ENCODE measurements at regions not wholly inside any gene's neighbourhood (a gene's known extent, or its start where the extent isn't known, plus 50 kb on each side); places are given as distances from the start of the nearest gene placed in this dataset.

DNA sequence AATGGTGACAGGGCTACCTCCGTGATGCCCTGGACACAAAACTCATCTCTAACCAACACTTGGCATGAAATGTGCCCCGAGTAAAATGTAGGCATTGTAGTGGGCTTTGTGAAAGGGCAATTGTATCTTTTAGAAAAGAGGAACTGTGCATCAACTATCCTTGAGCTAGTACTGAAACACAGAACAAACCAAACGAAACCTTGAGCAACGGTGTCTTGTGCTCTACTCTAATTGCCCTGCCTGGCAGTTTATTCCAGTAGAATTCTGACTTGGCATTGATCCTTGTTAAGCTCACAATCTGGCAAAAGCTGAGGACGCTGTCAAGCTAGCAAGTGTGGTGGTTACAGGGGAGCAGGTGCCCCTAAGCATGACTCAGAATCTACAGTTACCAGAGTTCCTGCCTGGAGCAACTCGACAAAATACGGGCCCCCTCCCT lies 707.1 kb upstream of the SPRY2 start:
- H3K27ac ChIP-seq (ENCODE audit: low read length), result no peak overlapping the region
- H3F3A ChIP-seq (ENCODE audit: low read length, unreplicated experiment), result no peaks in the 10 kb centered on the region
- TF ChIP-seq, protein P1, sequence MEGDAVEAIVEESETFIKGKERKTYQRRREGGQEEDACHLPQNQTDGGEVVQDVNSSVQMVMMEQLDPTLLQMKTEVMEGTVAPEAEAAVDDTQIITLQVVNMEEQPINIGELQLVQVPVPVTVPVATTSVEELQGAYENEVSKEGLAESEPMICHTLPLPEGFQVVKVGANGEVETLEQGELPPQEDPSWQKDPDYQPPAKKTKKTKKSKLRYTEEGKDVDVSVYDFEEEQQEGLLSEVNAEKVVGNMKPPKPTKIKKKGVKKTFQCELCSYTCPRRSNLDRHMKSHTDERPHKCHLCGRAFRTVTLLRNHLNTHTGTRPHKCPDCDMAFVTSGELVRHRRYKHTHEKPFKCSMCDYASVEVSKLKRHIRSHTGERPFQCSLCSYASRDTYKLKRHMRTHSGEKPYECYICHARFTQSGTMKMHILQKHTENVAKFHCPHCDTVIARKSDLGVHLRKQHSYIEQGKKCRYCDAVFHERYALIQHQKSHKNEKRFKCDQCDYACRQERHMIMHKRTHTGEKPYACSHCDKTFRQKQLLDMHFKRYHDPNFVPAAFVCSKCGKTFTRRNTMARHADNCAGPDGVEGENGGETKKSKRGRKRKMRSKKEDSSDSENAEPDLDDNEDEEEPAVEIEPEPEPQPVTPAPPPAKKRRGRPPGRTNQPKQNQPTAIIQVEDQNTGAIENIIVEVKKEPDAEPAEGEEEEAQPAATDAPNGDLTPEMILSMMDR (conservative IDR thresholded peaks at IDR 0.05; ENCODE audit: low read depth, low read length), result no peak
- no peak for TF ChIP-seq EZH2phosphoT487 (IDR thresholded peaks at IDR 0.05; ENCODE audit: borderline replicate concordance, low read length)
- TF ChIP-seq EZH2 (IDR thresholded peaks at IDR 0.05; ENCODE audit: low read length, unreplicated experiment), result no peak
- no peaks in the 10 kb centered on the region for H3K27me3 ChIP-seq (ENCODE audit: low read length)
- no peak overlapping the region for H3K4me3 ChIP-seq (ENCODE audit: low read length)
- H2AFZ ChIP-seq (ENCODE audit: low read length), result no peak overlapping the region
- no peaks in the 10 kb centered on the region for H3K4me1 ChIP-seq (ENCODE audit: insufficient read depth, low read length)
- no peak for ATAC-seq
- no peak for DNase-seq
- no peaks in the 10 kb centered on the region for H3K9me2 ChIP-seq (replicated peaks; ENCODE audit: low read length)
- no peaks in the 10 kb centered on the region for H3K79me2 ChIP-seq (ENCODE audit: low read length)
- H4K20me1 ChIP-seq (ENCODE audit: low read length), result no peaks in the 10 kb centered on the region
- no TSS peak for BruUV-seq (replicated peaks)
- ChIA-PET POLR2A (ENCODE audit: unreplicated experiment) (no interaction called here), CTCF (interaction anchor here (0.5 kb wide), 1 partner anchor 30 kb away, joined by 3 read pairs; no protein-coding TSS in a partner anchor)
- no peaks in the 10 kb centered on the region for H3K9me3 ChIP-seq (ENCODE audit: low read length)
- H3K36me3 ChIP-seq (ENCODE audit: low read depth, low read length), result no peaks in the 10 kb centered on the region
- no peak overlapping the region for H3K9ac ChIP-seq (ENCODE audit: low read length)
- intact Hi-C loops (cut with micrococcal nuclease), result no loop called here
- H3K4me2 ChIP-seq (ENCODE audit: low read length), result no peak overlapping the region

GRCh38 chr13:81041761-81042160 lies 700.8 kb upstream of the SPRY2 start:
- Histone ChIP-seq H2AFZ (ENCODE audit: low read length) (no peak overlapping the region), H3K4me1 (ENCODE audit: insufficient read depth, low read length) (no peaks in the 10 kb centered on the region), H3K9ac (ENCODE audit: low read length) (no peak overlapping the region), H3K4me2 (ENCODE audit: low read length) (no peak overlapping the region), H3K9me3 (ENCODE audit: low read length) (peaks cover 4% of the 10 kb centered on the region; the same call in 1 of the 2 replicates), H3K27ac (ENCODE audit: low read length) (no peak overlapping the region), H3K79me2 (ENCODE audit: low read length) (no peaks in the 10 kb centered on the region), H3K9me2 (replicated peaks; ENCODE audit: low read length) (no peaks in the 10 kb centered on the region), H3K36me3 (ENCODE audit: low read depth, low read length) (no peaks in the 10 kb centered on the region), H4K20me1 (ENCODE audit: low read length) (no peaks in the 10 kb centered on the region), H3F3A (ENCODE audit: low read length, unreplicated experiment) (no peaks in the 10 kb centered on the region), H3K27me3 (ENCODE audit: low read length) (no peaks in the 10 kb centered on the region), H3K4me3 (ENCODE audit: low read length) (no peak overlapping the region)
- CTCF ChIA-PET, result no interaction called here
- ATAC-seq (no peak), DNase-seq (no peak)
- POLR2A ChIA-PET (ENCODE audit: unreplicated experiment), result no interaction called here
- intact Hi-C loops (cut with micrococcal nuclease), result no loop called here
- BruUV-seq (replicated peaks), result no TSS peak
- TF ChIP-seq EZH2phosphoT487 (IDR thresholded peaks at IDR 0.05; ENCODE audit: borderline replicate concordance, low read length) (no peak), EZH2 (IDR thresholded peaks at IDR 0.05; ENCODE audit: low read length, unreplicated experiment) (no peak)
- TF ChIP-seq, protein P1 (conservative IDR thresholded peaks at IDR 0.05; ENCODE audit: low read depth, low read length), result no peak

DNA sequence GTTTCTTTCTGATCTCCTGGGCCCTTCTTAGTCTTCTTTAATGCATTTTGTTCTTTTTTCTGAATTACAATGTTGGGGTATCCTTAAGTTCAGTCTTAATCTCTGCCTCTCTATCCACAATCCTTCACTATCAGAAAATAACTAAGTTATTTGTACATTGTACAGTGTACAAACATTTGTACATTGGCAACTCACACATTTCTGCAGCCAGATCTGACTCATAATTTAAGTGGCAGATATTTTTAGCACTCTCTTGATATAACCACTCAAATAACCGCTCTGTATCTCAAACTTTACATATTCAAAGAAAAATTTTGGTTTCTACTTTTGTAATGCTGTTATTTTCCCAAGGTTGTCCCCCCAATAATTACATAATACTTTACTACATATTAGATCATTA lies 691.1 kb upstream of the SPRY2 start:
- ChIA-PET POLR2A (ENCODE audit: unreplicated experiment) (no interaction called here), CTCF (no interaction called here)
- Histone ChIP-seq H3K4me2 (ENCODE audit: low read length) (no peak overlapping the region), H3K4me3 (ENCODE audit: low read length) (no peak overlapping the region), H3K9ac (ENCODE audit: low read length) (no peak overlapping the region), H3K27me3 (ENCODE audit: low read length) (no peaks in the 10 kb centered on the region), H3K79me2 (ENCODE audit: low read length) (no peaks in the 10 kb centered on the region), H3K9me3 (ENCODE audit: low read length) (no peaks in the 10 kb centered on the region), H3K27ac (ENCODE audit: low read length) (no peak overlapping the region), H2AFZ (ENCODE audit: low read length) (no peak overlapping the region), H4K20me1 (ENCODE audit: low read length) (no peaks in the 10 kb centered on the region), H3K4me1 (ENCODE audit: insufficient read depth, low read length) (no peaks in the 10 kb centered on the region), H3K9me2 (replicated peaks; ENCODE audit: low read length) (no peaks in the 10 kb centered on the region), H3K36me3 (ENCODE audit: low read depth, low read length) (no peaks in the 10 kb centered on the region), H3F3A (ENCODE audit: low read length, unreplicated experiment) (no peaks in the 10 kb centered on the region)
- intact Hi-C loops (cut with micrococcal nuclease), result no loop called here
- no peak for TF ChIP-seq EZH2phosphoT487 (IDR thresholded peaks at IDR 0.05; ENCODE audit: borderline replicate concordance, low read length)
- TF ChIP-seq, protein P1 (conservative IDR thresholded peaks at IDR 0.05; ENCODE audit: low read depth, low read length), result no peak
- no peak for TF ChIP-seq EZH2 (IDR thresholded peaks at IDR 0.05; ENCODE audit: low read length, unreplicated experiment)
- no TSS peak for BruUV-seq (replicated peaks)
- peak; percentile 56 for ATAC-seq
- no peak for DNase-seq
